Gastrocnemius medialis (tissue), 4 donors: ENCODE measurements at regions not wholly inside any gene's neighbourhood (a gene's known extent, or its start where the extent isn't known, plus 50 kb on each side); places are given as distances from the start of the nearest gene placed in this dataset.

Source experiments
- ATAC-seq, 2 donors: fragments of 150-250 bp; one replicate each; pipeline ENCODE4 v1.9.1; 2016
- DNase-seq, 2 donors: peaks; one replicate each; pipeline ENCODE4 v3.0.0-alpha.2; 2019
- H3K27ac ChIP-seq, 4 donors: fragments of 200-600 bp; sonication (generic); 1 replicate in 1 of 4; 2 replicates in 3 of 4; pipeline ENCODE4 v1.5.1; 2016 to 2018; ENCODE audit warnings: mild to moderate bottlenecking in 2 of 4, moderate library complexity in 1 of 4
- H3K27me3 ChIP-seq, 3 donors: fragments of 200-600 bp; sonication (generic) in 2 of 3; 1 replicate in 1 of 3; 2 replicates in 2 of 3; pipeline versions ENCODE4 v1.5.1 to v1.6.0; 2016 to 2019; ENCODE audit warnings: mild to moderate bottlenecking in 1 of 3, moderate library complexity in 1 of 3
- H3K36me3 ChIP-seq, 2 donors: fragments of 200-600 bp; sonication (generic) in 1 of 2; one replicate each; pipeline ENCODE4 v1.5.1; 2017 to 2018
- H3K4me1 ChIP-seq, 2 donors: fragments of 200-600 bp; sonication (generic) in 1 of 2; one replicate each; pipeline ENCODE4 v1.5.1; 2016 to 2017; ENCODE audit warnings: mild to moderate bottlenecking in 2 of 2
- H3K4me3 ChIP-seq, 4 donors: fragments of 200-600 bp; sonication (generic) in 3 of 4; 1 replicate in 1 of 4; 2 replicates in 3 of 4; pipeline ENCODE4 v1.5.1; 2016 to 2019; ENCODE audit warnings: mild to moderate bottlenecking in 2 of 4
- H3K9me3 ChIP-seq, 3 donors: fragments of 200-600 bp; sonication (generic) in 2 of 3; 1 replicate in 1 of 3; 2 replicates in 2 of 3; pipeline ENCODE4 v1.5.1; 2016 to 2019
- POLR2A ChIP-seq, 2 donors: fragments of 450-650 bp; IDR thresholded peaks; one replicate each; pipeline ENCODE4 v1.6.1; 2017; ENCODE audit warnings: antibody characterized with exemption in 2 of 2, mild to moderate bottlenecking in 2 of 2, moderate library complexity in 2 of 2
- in situ Hi-C, 4 donors: fragments of 200-750 bp; cut with MboI; loops; one replicate each; pipeline versions ENCODE4 v1.15.0 to v1.8.0; 2017; ENCODE audit warnings: low sequenced_read_pairs in 4 of 4
- intact Hi-C: fragments of 100-400 bp; cut with DNase I; formaldehyde crosslinking; loops from one replicate; pipeline ENCODE4 v1.15.1; 2023; ENCODE audit warnings: low total_unique reads
- TF ChIP-seq, protein P1 (sequence below), 5 experiments: fragments of 450-650 bp in 3 of 5; fragments of 200-600 bp in 2 of 5; sonication (generic) in 2 of 5; IDR thresholded peaks in 4 of 5; conservative IDR thresholded peaks in 1 of 5; 1 replicate in 4 of 5; 2 replicates in 1 of 5; pipeline ENCODE4 v1.5.1; 2016 to 2019; ENCODE audit warnings: antibody characterized with exemption in 5 of 5, mild to moderate bottlenecking in 3 of 5, moderate library complexity in 3 of 5

DNA sequence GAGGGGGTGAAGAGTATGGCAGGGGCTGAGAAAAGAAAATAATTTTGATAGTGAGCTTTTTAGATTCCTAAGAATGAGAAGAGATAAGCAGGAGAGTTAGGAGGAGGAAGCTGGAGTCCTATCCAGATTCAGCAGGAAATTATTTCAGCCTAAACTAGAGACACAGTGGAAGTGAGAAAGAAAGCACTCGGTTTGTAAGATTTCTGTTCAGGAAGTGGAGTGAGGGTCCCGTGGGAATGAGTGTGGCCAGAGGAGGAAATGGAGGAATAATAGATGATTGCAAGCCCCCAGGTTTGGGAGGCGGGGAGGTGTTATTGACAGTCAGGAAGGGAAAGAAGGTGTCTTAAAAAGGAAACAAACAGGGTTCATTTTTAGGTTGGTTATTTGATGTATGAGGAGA lies 84.8 kb upstream of the NRP1 start:
- no peak overlapping the region for H3K4me3 ChIP-seq
- TF ChIP-seq, protein P1, sequence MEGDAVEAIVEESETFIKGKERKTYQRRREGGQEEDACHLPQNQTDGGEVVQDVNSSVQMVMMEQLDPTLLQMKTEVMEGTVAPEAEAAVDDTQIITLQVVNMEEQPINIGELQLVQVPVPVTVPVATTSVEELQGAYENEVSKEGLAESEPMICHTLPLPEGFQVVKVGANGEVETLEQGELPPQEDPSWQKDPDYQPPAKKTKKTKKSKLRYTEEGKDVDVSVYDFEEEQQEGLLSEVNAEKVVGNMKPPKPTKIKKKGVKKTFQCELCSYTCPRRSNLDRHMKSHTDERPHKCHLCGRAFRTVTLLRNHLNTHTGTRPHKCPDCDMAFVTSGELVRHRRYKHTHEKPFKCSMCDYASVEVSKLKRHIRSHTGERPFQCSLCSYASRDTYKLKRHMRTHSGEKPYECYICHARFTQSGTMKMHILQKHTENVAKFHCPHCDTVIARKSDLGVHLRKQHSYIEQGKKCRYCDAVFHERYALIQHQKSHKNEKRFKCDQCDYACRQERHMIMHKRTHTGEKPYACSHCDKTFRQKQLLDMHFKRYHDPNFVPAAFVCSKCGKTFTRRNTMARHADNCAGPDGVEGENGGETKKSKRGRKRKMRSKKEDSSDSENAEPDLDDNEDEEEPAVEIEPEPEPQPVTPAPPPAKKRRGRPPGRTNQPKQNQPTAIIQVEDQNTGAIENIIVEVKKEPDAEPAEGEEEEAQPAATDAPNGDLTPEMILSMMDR (IDR thresholded peaks at IDR 0.05 in 4 of 5, conservative IDR thresholded peaks at IDR 0.05 in 1 of 5) = no peak
- no peak for TF ChIP-seq POLR2A (IDR thresholded peaks at IDR 0.05)
- no peaks in the 10 kb centered on the region for H3K27me3 ChIP-seq
- H3K4me1 ChIP-seq = peaks cover 13 to 20% of the 10 kb centered on the region in 2 donors
- no peaks in the 10 kb centered on the region for H3K36me3 ChIP-seq
- DNase-seq = no peak
- no peak overlapping the region for H3K27ac ChIP-seq
- no peak for ATAC-seq
- intact Hi-C loops = no loop called here
- no peaks in the 10 kb centered on the region for H3K9me3 ChIP-seq
- in situ Hi-C loops = no loop called here

DNA sequence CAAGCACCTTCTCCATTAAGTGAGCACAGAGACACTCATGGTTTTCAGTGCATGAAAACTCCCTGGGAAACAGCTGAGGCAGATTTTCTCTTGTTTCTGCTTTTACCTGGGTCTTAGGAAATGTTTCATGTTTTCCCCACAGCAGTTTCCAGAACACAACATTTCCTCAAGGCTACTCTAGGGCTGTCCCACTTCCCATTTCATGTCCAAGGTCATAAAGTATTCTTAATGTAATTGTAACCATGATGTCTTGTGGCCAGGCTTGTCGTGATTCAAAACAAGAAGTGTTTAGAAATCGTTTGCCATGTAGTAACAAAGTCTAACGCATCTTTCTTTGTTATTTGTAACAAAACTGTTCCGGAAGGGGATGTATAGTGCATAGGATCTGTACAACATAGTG lies 83.8 kb upstream of the NRP1 start:
- intact Hi-C loops = no loop called here

DNA sequence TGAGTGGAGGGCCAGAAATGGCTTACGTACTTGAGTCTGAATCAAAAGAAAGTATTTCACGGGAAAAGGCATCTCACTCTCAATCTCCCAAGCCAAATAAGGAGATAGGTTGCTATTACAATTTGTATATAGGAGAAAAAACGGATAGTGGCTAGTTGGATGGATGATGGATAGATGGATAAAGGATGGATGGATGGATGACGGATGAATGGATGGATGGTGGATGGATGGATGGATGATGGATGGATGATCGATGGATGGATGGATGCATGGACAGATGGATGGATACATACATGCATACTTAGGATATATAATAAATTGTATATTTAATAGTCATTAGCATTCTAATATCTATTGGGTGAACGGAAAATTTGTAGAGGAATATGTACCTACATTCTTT lies 82.2 kb upstream of the NRP1 start:
- no peaks in the 10 kb centered on the region for H3K9me3 ChIP-seq
- no peak overlapping the region for H3K27ac ChIP-seq
- H3K4me3 ChIP-seq = no peak overlapping the region
- DNase-seq (no peak), ATAC-seq (no peak)
- intact Hi-C loops = no loop called here
- no peaks in the 10 kb centered on the region for H3K27me3 ChIP-seq
- H3K36me3 ChIP-seq = no peaks in the 10 kb centered on the region
- peaks cover 0 to 3% of the 10 kb centered on the region in 2 donors for H3K4me1 ChIP-seq
- no peak for TF ChIP-seq POLR2A (IDR thresholded peaks at IDR 0.05)
- TF ChIP-seq, protein P1 (IDR thresholded peaks at IDR 0.05 in 4 of 5, conservative IDR thresholded peaks at IDR 0.05 in 1 of 5) = no peak
- in situ Hi-C loops = no loop called here

More for the DNA sequence above, 83.8 kb upstream of the NRP1 start:
- no peaks in the 10 kb centered on the region for H3K9me3 ChIP-seq
- no peaks in the 10 kb centered on the region for H3K27me3 ChIP-seq
- H3K36me3 ChIP-seq = no peaks in the 10 kb centered on the region
- H3K4me1 ChIP-seq = peaks cover 13 to 17% of the 10 kb centered on the region in 2 donors
- H3K4me3 ChIP-seq = no peak overlapping the region
- no peak overlapping the region for H3K27ac ChIP-seq
- ATAC-seq (no peak), DNase-seq (no peak)
- TF ChIP-seq, protein P1 (IDR thresholded peaks at IDR 0.05 in 4 of 5, conservative IDR thresholded peaks at IDR 0.05 in 1 of 5) = no peak
- TF ChIP-seq POLR2A (IDR thresholded peaks at IDR 0.05) = no peak
- in situ Hi-C loops = no loop called here

DNA sequence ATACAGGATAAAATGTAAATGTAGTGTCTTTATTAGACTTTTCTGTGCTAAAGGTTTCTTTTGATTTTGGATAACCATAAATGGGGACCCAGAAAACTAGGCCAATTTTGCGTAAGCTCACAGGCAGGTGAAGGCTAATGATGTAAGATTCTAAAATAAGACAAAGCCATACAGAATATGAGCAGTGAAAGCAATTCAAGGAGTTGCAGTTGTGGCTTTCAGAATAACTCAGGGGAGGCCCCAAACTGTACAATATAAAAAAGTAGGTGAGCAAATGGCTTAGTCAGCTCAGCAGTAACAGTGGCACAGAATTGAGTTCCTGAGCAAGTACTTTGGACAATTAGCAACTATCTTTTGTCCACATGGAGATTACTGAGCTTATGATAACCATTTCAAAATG lies 81.7 kb upstream of the NRP1 start:
- DNase-seq = no peak
- in situ Hi-C loops (no loop called here), intact Hi-C loops (no loop called here)
- Histone ChIP-seq H3K27ac (no peak overlapping the region), H3K9me3 (no peaks in the 10 kb centered on the region), H3K36me3 (no peaks in the 10 kb centered on the region), H3K4me3 (no peak overlapping the region), H3K4me1 (peaks cover 0 to 3% of the 10 kb centered on the region in 2 donors), H3K27me3 (no peaks in the 10 kb centered on the region)
- TF ChIP-seq POLR2A (IDR thresholded peaks at IDR 0.05) = no peak
- TF ChIP-seq, protein P1 (IDR thresholded peaks at IDR 0.05 in 4 of 5, conservative IDR thresholded peaks at IDR 0.05 in 1 of 5) = no peak
- ATAC-seq = no peak

DNA sequence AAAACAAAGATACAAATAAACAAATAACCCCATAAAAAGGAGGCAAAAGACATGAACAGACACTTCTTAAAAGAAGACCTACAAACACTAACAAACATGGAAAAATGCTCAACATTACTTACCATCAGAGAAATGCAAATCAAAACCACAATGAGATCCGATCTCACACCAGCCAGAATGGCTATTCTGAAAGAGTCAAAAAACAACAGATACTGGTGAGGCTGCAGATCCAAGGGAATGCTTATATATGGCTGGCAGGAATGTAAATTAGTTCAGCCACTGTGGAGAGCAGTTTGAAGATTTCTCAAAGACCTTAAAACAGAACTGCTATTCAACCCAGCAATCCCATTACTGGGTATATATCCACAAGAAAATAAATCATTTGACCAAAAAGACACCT lies 80.4 kb upstream of the NRP1 start:
- Histone ChIP-seq H3K9me3 (no peaks in the 10 kb centered on the region), H3K4me3 (no peak overlapping the region), H3K27ac (no peak overlapping the region), H3K27me3 (no peaks in the 10 kb centered on the region), H3K4me1 (peaks cover 0 to 3% of the 10 kb centered on the region in 2 donors), H3K36me3 (no peaks in the 10 kb centered on the region)
- ATAC-seq = no peak
- TF ChIP-seq, protein P1 (IDR thresholded peaks at IDR 0.05 in 4 of 5, conservative IDR thresholded peaks at IDR 0.05 in 1 of 5) = no peak
- no peak for TF ChIP-seq POLR2A (IDR thresholded peaks at IDR 0.05)
- intact Hi-C loops = no loop called here
- DNase-seq = no peak
- in situ Hi-C loops = no loop called here
